ENCODE measurements at regions not wholly inside any gene's neighbourhood (a gene's known extent, or its start where the extent isn't known, plus 50 kb on each side); places are given as distances from the start of the nearest gene placed in this dataset.
"Not testable (repeated sequence)": the region's sequence is repeated elsewhere in the genome, so short reads cannot be mapped to it uniquely, and the experiment has no call there.

GRCh38 chr4:38511702-38512101 is 152.3 kb upstream of the KLF3 start:
- no peak for DNase-seq

GRCh38 chr4:38512840-38513239 is 151.2 kb upstream of the KLF3 start:
- DNase-seq = no peak

- DNase-seq = no peak
Observed at GRCh38 chr4:38514465-38515146, 149.4 kb upstream of the KLF3 start.

GRCh38 chr4:38516190-38516589 is 147.8 kb upstream of the KLF3 start:
- DNase-seq = no peak

- DNase-seq = peak in 1 of 56 donors; percentile 18
Observed at GRCh38 chr4:38519666-38520065, 144.3 kb upstream of the KLF3 start.

GRCh38 chr4:38523054-38523453 is 140.9 kb upstream of the KLF3 start:
- no peak for DNase-seq

GRCh38 chr4:38523524-38524448 is 140.2 kb upstream of the KLF3 start:
- DNase-seq = no peak

- no peak for DNase-seq
Observed at GRCh38 chr4:38526412-38526811, 137.6 kb upstream of the KLF3 start.

- DNase-seq = peak in 2 of 56 donors; percentile 10 to 26
Observed at GRCh38 chr4:38529189-38530115, 134.5 kb upstream of the KLF3 start.

GRCh38 chr4:38530486-38530885 is 133.5 kb upstream of the KLF3 start:
- no peak for DNase-seq

GRCh38 chr4:38531141-38531727 is 132.8 kb upstream of the KLF3 start:
- peak in 1 of 56 donors; percentile 22 for DNase-seq

- DNase-seq = no peak
Observed at GRCh38 chr4:38532908-38533499, 131.0 kb upstream of the KLF3 start.

- no peak for DNase-seq
Observed at GRCh38 chr4:38534344-38535045, 129.5 kb upstream of the KLF3 start.

- DNase-seq = not testable (repeated sequence)
Observed at GRCh38 chr4:38535071-38535470, 128.9 kb upstream of the KLF3 start.

- no peak for DNase-seq
Observed at GRCh38 chr4:38535717-38536116, 128.3 kb upstream of the KLF3 start.

- no peak for DNase-seq
Observed at GRCh38 chr4:38536716-38537115, 127.3 kb upstream of the KLF3 start.

GRCh38 chr4:38537666-38538065 is 126.3 kb upstream of the KLF3 start:
- no peak for DNase-seq

- no peak for DNase-seq
Observed at GRCh38 chr4:38538517-38538916, 125.5 kb upstream of the KLF3 start.

- no peak for DNase-seq
Observed at GRCh38 chr4:38539501-38539900, 124.5 kb upstream of the KLF3 start.

GRCh38 chr4:38547052-38547451 is 116.9 kb upstream of the KLF3 start:
- no peak for DNase-seq

Data from nucleus accumbens (tissue), 56 donors.